Endothelial cell of umbilical vein (primary cell): ENCODE measurements at regions not wholly inside any gene's neighbourhood (a gene's known extent, or its start where the extent isn't known, plus 50 kb on each side); places are given as distances from the start of the nearest gene placed in this dataset.

Experiments
- BruUV-seq: library from RNA; stranded (reverse); fragments of 400-500 nt; replicated peaks from 2 replicates; lab custom pipeline; 2021; lab: Mats Ljungman, UMichigan
- CTCF ChIA-PET: fragments of 300-600, 350-600 bp; sonication (Branson Sonifier 250); formaldehyde crosslinking; loops from one replicate; lab custom pipeline; 2021; ENCODE audit warnings: antibody characterized with exemption, inconsistent platforms; lab: Charles Lee
- POLR2A ChIA-PET: fragments of 300-600, 350-600 bp; sonication (Branson Sonifier 250); formaldehyde crosslinking; loops from one replicate; lab custom pipeline; 2021; ENCODE audit warnings: antibody characterized with exemption, inconsistent platforms; lab: Charles Lee
- DNase-seq: peaks from one replicate; pipeline ENCODE4 v3.0.0-alpha.2; 2011; ENCODE audit warnings: low read depth, low spot score
- FAIRE-seq: peaks from 2 replicates; lab custom pipeline; 2011; peaks lifted over from hg19 to GRCh38; lab: Jason Lieb, UNC
- H2AFZ ChIP-seq: 2 replicates; pipeline ENCODE4 v1.6.0; 2012; ENCODE audit warnings: low read depth, low read length, control low read depth, inconsistent platforms
- H3K27ac ChIP-seq: 2 replicates; pipeline ENCODE4 v1.5.1; 2011; ENCODE audit warnings: low read depth, mild to moderate bottlenecking, control low read depth, low read length, moderate library complexity; ENCODE audit not compliant: insufficient read depth
- H3K27me3 ChIP-seq, 2 experiments: 2 replicates each; pipeline versions ENCODE4 v1.6.0 to v1.6.1; 2011; ENCODE audit warnings: low read length in 2 of 2, mixed read lengths in 1 of 2; ENCODE audit not compliant: control insufficient read depth in 2 of 2, insufficient read depth in 2 of 2
- H3K36me3 ChIP-seq, 2 experiments: 2 replicates in 1 of 2; 3 replicates in 1 of 2; pipeline ENCODE4 v1.5.1; 2011; ENCODE audit warnings: low read length in 2 of 2, mild to moderate bottlenecking in 1 of 2, moderate library complexity in 1 of 2; ENCODE audit not compliant: control insufficient read depth in 2 of 2, insufficient read depth in 2 of 2; ENCODE audit errors: extremely low read depth in 1 of 2
- H3K4me1 ChIP-seq: 3 replicates; pipeline ENCODE4 v1.5.1; 2011; ENCODE audit warnings: mild to moderate bottlenecking, low read length; ENCODE audit not compliant: control insufficient read depth, insufficient read depth; ENCODE audit errors: extremely low read depth
- H3K4me2 ChIP-seq: 2 replicates; pipeline ENCODE4 v1.6.1; 2011; ENCODE audit warnings: low read length, control low read depth, mixed read lengths; ENCODE audit not compliant: insufficient read depth
- H3K4me3 ChIP-seq, 3 experiments: fragments of 200-600 bp in 1 of 3; sonication (generic), shearing (Covaris generic) in 1 of 3; replicated peaks in 1 of 3; 2 replicates each; pipeline ENCODE4 v1.5.1; 2011 to 2016; ENCODE audit warnings: control low read depth in 3 of 3, low read length in 3 of 3, mild to moderate bottlenecking in 2 of 3, inconsistent platforms in 1 of 3, low read depth in 1 of 3, moderate library complexity in 1 of 3; ENCODE audit not compliant: insufficient read depth in 1 of 3
- H3K79me2 ChIP-seq: 2 replicates; pipeline ENCODE4 v1.6.0; 2012; ENCODE audit warnings: low read length, inconsistent platforms; ENCODE audit not compliant: control insufficient read depth, insufficient read depth
- H3K9ac ChIP-seq: replicated peaks from 2 replicates; pipeline ENCODE3; 2011; ENCODE audit warnings: low read length, control low read depth; ENCODE audit not compliant: insufficient read depth; ENCODE audit errors: extremely low read depth
- H3K9me1 ChIP-seq: replicated peaks from 3 replicates; pipeline ENCODE4 v1.6.0; 2011; ENCODE audit warnings: mild to moderate bottlenecking, low read length; ENCODE audit not compliant: control insufficient read depth, insufficient read depth; ENCODE audit errors: extremely low read depth
- H3K9me3 ChIP-seq: replicated peaks from 2 replicates; pipeline ENCODE4 v1.5.1; 2012; ENCODE audit warnings: low read length, inconsistent platforms; ENCODE audit not compliant: control insufficient read depth, insufficient read depth
- H4K20me1 ChIP-seq: replicated peaks from 2 replicates; pipeline ENCODE3; 2011; ENCODE audit warnings: mild to moderate bottlenecking, low read length; ENCODE audit not compliant: control insufficient read depth, insufficient read depth; ENCODE audit errors: extremely low read depth
- CTCF ChIP-seq, 2 donors: IDR thresholded peaks; 1 replicate in 1 of 2; 2 replicates in 1 of 2; pipeline ENCODE4 v1.5.1; 2011; ENCODE audit warnings: low read length in 2 of 2, mild to moderate bottlenecking in 2 of 2, moderate library complexity in 2 of 2, control low read depth in 1 of 2, inconsistent platforms in 1 of 2, low read depth in 1 of 2; ENCODE audit not compliant: insufficient read depth in 1 of 2; ENCODE audit errors: extremely low read depth in 1 of 2
- EZH2 ChIP-seq: IDR thresholded peaks from 2 replicates; pipeline ENCODE4 v1.6.1; 2012; ENCODE audit warnings: borderline replicate concordance, low read depth, mild to moderate bottlenecking, moderate library complexity, low read length, inconsistent platforms; ENCODE audit not compliant: severe bottlenecking
- FOS ChIP-seq: IDR thresholded peaks from 2 replicates; pipeline ENCODE4 v1.6.1; 2011; ENCODE audit warnings: mild to moderate bottlenecking, low read length, moderate library complexity, borderline replicate concordance; ENCODE audit not compliant: insufficient read depth
- GATA2 ChIP-seq: IDR thresholded peaks from 2 replicates; pipeline ENCODE4 v1.7.0; 2011; ENCODE audit warnings: low read depth, mild to moderate bottlenecking, moderate library complexity, mixed read lengths, low read length; ENCODE audit not compliant: insufficient read length, insufficient read depth
- JUN ChIP-seq: IDR thresholded peaks from 2 replicates; pipeline ENCODE4 v1.6.1; 2011; ENCODE audit warnings: borderline replicate concordance, low read depth; ENCODE audit not compliant: insufficient read length, insufficient read depth
- MAX ChIP-seq: IDR thresholded peaks from 2 replicates; pipeline ENCODE4 v1.6.1; 2011; ENCODE audit not compliant: insufficient read depth, insufficient read length
- MYC ChIP-seq: IDR thresholded peaks from one replicate; pipeline ENCODE4 v1.6.1; 2011; ENCODE audit warnings: mild to moderate bottlenecking, low read depth, low read length
- POLR2A ChIP-seq: IDR thresholded peaks from 2 replicates; pipeline ENCODE4 v1.6.1; 2012; ENCODE audit warnings: low read depth, mild to moderate bottlenecking, control low read depth, low read length
- POLR2AphosphoS5 ChIP-seq: IDR thresholded peaks from 2 replicates; pipeline ENCODE4 v1.6.1; 2012; ENCODE audit warnings: low read depth, mild to moderate bottlenecking, control low read depth, low read length, moderate library complexity; ENCODE audit not compliant: insufficient read depth
- dilution Hi-C: fragments of 300-500 bp; cut with MboI; formaldehyde crosslinking; loops from one replicate; pipeline ENCODE4 v1.15.0; 2019; ENCODE audit warnings: low sequenced_read_pairs; ENCODE audit not compliant: extremely low pct_ligation_motif_present
- intact Hi-C: fragments of 100-400 bp; cut with micrococcal nuclease; formaldehyde crosslinking; loops from one replicate; pipeline ENCODE4 v1.10.0; 2022

- peak; percentile 55 for DNase-seq
- CTCF ChIA-PET = interaction anchor here (0.8 to 1.2 kb wide), 3 partner anchors 17 to 236 kb away, joined by 3 read pairs; no protein-coding TSS in a partner anchor
Measured at GRCh38 chr4:148795156-148795864, 353.1 kb upstream of the NR3C2 start.

More at GRCh38 chr4:148795156-148795864, 353.1 kb upstream of the NR3C2 start:
- H3K4me3 ChIP-seq = no peak overlapping the region
- dilution Hi-C loops (no loop called here), intact Hi-C loops (no loop called here)
- no peak for FAIRE-seq
- TF ChIP-seq MAX (no peak), POLR2A (no peak), FOS (peak; percentile 8), MYC (no peak), EZH2 (no peak), JUN (no peak), GATA2 (peak; percentile 86), POLR2AphosphoS5 (peak; percentile 22), CTCF (IDR thresholded peaks at IDR 0.05; ENCODE audit: extremely low read depth in 1 of 2, insufficient read depth in 1 of 2, low read depth in 1 of 2, low read length in 2 of 2) (no peak)
- no peaks in the 10 kb centered on the region for H3K9me1 ChIP-seq
- BruUV-seq = TSS peak; percentile 21
- POLR2A ChIA-PET = no interaction called here
- H3K27me3 ChIP-seq = no peaks in the 10 kb centered on the region
- H3K9me3 ChIP-seq = no peaks in the 10 kb centered on the region
- H3K9ac ChIP-seq = no peak overlapping the region
- no peak overlapping the region for H3K4me2 ChIP-seq
- H2AFZ ChIP-seq = no peak overlapping the region
- H3K27ac ChIP-seq = no peak overlapping the region
- H3K36me3 ChIP-seq = no peaks in the 10 kb centered on the region
- H4K20me1 ChIP-seq = no peaks in the 10 kb centered on the region
- no peaks in the 10 kb centered on the region for H3K79me2 ChIP-seq
- no peaks in the 10 kb centered on the region for H3K4me1 ChIP-seq
